GM19468 (cell line): ENCODE measurements at regions not wholly inside any gene's neighbourhood (a gene's known extent, or its start where the extent isn't known, plus 50 kb on each side); places are given as distances from the start of the nearest gene placed in this dataset.

Experiments used
- ATAC-seq: cut with Tn5 transposase; IDR thresholded peaks from one replicate; pipeline ENCODE4 v1.9.1; 2021; ENCODE audit warnings: mild to moderate bottlenecking, moderate library complexity, moderate number of reproducible peaks; ENCODE audit not compliant: unreplicated experiment; ENCODE audit errors: extremely low read depth

DNA sequence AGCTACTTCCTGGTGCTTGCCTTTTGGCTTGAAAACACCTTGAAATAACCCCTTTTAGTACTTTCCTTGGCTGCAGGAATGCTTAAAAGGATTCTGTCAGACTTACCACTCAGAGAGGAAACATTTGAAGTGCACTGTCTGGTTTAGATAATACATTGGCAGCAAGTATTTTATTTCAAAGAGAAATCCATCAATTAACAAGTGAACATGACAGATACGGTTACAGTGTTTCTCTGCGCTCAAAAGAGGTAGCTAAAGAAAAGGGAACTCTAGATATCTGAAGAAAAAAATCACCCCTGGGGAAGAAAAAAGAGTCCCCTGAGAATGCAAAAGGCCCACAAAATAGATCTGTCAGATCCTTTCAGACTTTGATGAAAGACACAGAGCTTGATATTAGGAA is 421.9 kb downstream of the LRFN5 start:
- no peak for ATAC-seq

DNA sequence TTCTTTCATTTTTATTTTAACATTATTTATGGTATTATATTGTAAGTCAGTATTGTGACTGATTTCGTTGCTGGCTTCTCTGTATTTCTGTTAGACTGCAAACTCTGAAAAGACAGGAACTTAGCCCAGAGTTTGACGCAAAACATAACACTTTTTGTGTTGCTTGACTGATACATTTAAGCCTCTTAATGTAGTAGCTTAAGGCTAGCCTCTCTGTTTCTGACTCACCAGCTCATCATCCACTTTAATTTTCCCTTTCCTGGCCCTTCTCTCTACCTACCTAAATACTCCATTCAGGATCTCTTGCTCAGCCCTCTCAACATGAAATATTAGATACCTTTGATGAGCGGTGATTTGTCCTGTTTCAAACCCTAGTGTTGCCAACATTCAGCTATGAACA is 420.6 kb downstream of the LRFN5 start:
- no peak for ATAC-seq

DNA sequence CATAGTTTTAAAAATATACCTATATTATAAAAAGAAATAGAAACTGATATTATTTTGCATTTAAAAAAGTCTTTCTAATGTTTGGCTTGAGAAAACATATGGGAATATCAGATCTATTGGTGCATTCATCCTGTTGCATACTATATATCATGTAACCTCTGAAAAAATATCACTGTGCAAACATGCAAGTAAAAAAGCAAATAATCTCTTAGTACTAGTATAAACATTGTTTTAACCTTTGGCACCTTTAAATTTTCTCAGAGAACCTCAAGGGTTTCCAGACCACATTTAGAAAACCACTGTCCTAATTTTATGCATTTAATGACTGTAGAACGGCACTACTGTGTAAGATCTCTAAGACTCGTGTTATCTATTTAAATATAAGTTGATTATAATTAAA is 416.8 kb downstream of the LRFN5 start:
- ATAC-seq = no peak

DNA sequence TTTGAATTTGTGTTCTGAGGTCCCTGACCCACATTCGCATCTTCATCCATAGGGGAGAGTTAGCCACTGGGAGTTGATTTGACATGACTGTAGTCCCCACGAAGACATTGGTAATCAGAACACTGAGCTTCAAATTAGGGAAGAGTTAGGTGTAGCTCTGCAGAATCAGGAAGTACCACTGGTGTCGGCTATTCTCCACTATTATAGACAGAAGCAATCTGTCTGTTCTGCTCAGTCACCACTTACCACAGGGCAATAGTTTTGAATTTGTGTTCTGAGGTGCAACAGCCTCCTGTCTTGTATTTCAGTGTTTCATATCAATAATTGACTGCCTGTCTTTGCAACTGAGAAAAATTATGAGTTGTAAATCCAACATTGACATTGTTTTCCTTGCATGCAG is 407.6 kb downstream of the LRFN5 start:
- ATAC-seq = no peak

DNA sequence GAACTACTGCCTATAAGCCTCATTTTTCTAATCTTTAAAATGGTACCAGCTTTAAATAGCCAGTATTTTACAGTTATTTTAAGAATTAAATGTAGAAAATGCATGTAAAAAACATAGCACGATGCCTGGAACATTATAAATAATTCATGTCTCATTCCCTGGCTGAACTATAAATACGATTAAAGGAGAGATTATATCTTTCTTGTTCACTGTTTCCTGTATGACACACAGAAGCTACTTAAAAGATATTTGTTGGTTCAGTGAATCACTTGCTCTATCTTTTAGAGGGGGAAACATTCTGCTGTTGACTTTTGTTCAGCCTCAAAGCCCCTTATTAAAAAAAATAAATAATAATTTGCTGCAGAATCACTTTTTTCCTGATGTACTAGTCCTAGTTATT is 406.9 kb downstream of the LRFN5 start:
- no peak for ATAC-seq

DNA sequence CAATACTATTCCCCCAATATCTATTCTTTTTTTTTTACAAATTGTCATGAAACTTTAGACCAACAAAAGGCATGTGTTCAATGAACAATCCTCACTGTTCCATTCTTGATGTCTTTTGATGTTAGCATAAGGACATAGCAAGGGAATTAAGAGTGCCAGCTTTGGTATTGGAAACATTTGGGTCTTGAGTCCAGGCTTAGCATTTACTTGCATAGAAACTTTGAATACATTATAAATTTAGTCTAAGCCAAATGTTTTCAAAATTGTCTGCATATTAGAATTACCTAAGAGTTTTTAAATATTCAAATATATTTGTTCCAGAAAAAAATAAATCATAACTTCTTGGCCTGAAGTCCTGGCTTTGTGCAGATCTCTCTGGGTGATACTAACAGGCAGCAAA is 406.5 kb downstream of the LRFN5 start:
- ATAC-seq = no peak

DNA sequence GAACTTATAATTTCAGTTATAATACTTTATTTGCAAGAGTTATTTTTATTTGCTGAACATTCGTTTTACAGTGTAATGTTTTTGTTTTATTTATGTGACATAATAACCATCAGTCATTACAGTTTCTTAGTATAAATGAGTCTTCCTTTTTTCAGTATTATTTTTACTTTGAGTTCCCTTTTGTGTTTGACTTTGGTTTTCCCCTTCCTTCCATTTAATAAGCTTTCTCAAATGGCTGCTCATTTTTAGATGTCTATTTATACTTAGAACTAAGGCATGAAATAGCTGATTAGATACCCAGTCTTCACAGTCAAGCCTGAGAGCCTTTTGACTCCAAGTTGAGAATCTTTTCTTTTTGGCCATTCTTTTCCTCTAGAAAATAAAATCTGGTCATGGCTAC is 404.5 kb downstream of the LRFN5 start:
- ATAC-seq = no peak

DNA sequence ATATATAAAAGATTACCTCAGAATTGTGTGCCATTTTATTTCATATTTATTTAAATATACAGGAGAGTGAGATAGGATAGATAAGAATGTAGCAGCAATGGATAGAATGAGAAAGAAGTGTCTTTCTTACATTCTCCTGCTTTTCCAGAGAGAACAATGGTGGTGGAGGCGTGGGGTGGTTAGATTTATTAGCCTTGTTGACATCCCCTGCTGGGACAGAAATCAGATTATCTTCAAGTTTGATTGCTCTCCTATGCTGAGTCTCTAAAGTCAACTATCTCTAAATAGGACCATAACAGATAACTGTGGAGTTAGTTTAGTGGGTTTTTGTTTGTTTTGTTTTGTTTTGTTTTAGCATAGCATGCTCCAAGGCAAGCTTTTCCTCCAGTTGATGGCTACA is 397.6 kb downstream of the LRFN5 start:
- ATAC-seq = no peak

DNA sequence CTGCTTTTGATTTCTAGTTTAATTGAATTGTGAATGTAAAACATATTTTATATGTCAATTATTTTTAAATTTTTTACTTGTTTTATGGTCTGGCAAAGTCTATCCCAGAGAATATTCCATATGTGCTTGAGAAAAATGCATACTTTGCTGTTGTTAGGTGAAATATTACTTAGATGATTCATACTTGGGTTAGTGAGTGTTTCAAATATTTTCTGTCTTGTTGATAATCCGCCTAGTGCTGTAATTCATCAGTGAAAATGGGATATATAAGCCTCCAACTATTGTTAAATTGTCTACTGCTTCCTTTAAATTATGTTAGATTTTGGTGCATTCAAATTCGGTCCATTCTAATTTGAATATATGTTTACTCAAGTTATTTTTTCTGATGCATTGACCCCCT is 395.5 kb downstream of the LRFN5 start:
- ATAC-seq = no peak

DNA sequence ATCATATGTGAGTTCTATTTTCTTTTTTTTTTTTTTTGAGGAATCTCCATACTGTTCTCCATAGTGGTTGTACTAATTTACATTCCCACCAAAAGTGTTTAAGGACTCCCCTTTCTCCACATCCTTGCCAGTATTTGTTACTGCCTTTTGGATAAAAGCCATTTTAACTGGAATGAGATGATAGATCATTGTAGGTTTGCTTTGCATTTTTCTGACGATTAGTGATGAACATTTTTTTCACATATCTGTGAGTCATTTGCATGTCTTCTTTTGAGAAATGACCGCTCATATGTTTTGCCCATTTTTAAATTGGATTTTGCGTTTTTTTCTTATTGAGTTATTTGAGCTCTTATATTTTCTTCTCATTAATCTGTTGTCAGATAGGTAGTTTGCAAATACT is 394.8 kb downstream of the LRFN5 start:
- no peak for ATAC-seq

DNA sequence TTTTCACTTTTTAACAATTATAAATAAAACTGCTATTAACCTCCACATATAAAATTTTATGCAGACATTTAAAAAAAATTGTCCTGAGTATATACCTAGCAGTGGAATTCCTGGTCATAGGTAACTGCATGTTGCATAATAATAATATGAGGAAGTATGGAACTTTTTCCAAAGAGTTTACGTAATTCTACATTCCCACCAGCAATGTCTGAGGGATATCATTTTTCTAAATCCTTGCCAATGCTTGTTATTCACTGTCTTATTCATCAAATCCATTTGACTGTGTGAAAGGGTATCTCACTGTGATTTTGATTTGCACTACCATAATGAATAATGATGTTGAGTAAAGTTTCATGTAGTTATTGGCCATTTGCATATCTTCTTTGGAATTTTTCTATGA is 393.8 kb downstream of the LRFN5 start:
- no peak for ATAC-seq

DNA sequence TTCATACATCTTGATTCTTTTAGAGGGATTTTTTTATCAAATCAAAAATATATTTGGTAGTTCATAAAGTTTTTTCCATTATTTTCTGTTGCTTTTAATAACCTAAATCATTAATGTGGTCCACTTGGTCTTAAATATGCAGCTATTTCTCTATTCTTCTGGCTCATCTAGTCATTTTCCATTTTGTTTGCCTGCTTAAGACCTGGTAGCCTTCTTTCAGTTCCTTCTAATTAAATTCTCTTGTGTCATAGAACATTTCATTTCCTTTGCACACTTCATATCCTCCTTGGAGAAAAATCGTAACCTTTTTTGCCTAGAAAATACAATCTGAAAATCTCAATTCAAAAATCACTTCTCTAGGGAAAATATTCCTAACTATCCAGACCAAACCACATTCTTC is 387.0 kb downstream of the LRFN5 start:
- ATAC-seq = no peak

DNA sequence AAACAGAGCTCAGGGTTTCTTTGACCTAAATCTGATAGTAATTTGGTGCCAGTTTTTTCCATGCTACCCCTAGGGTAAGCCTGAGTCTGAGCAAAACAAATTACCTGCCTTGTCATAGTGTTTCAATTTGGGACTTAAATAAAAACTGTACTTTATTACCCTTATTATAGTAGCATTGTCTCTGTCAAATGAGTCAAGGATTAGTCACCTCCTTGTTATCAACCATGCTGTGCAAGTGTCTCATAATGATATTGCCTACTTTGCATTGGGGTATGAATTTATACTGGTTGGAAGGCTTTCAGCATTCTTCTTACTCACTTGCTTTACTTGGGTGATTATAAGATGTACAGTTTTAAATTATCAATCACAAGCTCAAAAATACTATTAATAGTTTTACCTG is 380.0 kb downstream of the LRFN5 start:
- no peak for ATAC-seq

DNA sequence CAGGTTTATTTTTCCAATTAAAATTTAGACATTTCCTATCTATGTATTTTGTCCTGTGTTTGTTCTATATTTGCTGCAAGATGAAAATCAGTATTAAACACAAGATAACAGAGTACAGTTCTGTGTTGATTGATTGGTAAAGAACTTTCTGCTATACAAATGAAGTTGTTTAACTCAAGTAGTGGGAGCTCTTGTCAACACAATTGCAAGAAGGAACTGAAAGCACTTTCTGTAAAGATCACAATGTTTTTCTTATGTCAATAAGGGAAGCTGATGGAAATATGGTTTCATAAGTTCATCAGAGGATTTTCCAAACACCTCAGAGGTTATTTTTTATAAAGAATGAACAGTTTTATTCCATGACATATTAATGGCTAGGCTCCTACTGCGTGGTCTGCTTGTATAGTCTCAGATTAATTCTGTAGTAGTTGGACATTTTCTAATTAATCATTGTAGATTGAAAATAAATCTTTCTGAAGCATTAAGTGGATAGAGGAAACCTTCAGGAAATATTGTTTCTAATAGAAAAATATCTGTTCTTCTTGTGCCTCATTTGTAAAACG is 379.5 kb downstream of the LRFN5 start:
- ATAC-seq = no peak

DNA sequence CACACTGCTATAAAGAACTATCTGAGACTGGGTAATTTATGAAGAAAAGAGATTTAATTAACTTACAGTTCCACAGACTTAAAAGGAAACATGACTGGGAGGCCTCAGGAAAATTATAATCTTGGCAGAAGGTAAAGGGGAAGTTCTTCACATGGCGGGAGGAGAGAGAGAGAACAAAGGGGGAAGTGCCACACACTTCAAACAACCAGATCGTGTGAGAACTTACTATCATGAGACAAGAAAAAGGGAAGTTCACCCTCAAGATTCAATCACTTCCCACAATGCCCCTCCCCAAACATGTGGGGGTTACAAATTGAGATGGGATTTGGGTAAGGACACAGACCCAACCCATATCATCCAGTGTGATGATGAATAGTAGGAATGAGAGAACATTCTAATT is 366.5 kb downstream of the LRFN5 start:
- ATAC-seq = no peak

DNA sequence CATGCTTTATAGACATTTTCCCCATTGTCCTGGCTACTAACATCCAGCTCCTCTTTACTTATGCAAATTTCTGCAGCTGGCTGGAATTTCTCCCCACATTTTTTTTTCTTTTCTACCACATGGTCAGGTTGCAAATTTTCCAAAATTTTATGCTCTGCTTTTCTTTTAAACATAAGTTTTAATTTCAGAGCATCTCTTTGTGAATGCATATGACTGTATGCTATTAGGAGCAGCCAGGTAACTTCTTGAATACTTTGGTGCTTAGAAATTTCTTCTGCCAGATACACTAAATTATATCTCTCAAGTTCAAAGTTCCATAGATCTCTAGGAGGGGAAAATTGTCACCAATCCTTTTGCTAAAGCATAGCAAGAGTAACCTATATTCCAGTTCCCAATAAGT is 365.9 kb downstream of the LRFN5 start:
- no peak for ATAC-seq

DNA sequence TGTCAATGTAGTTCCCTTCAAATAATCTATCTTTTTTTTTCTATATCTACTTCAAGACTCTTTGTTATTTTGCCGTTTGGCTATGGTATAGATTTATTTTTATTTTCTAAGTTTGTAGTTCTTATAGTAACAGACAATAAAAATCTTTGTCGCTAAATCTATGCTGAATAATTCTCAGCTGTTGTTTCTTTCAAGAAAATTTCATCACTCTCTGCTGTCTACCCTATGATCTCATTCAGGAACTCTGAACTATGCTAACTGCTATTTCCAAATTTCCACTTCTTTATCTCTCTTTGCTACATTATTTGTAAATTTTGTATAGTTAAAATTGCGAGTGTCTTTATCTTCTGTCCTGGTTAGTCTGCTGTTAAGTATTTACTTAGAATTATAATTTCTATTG is 353.6 kb downstream of the LRFN5 start:
- ATAC-seq = no peak

DNA sequence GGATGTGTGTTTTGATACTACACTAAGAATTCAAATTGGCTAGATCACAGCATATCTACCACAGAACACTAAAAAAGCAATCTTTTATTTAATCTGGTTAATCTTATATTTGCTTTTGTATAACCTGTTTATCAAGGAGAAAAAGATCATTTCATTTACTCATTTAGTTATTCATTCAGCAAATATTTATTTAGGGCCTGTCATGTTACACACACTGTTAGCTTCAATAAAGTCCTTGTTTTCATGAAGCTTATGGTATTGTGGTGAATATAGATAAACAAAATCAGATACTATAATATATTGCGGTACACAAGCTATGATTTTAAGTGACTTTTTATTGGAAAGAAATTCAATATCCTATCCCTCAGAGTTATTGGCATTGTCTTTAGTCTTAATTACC is 350.8 kb downstream of the LRFN5 start:
- ATAC-seq = no peak
